GM12878 (cell line): ENCODE measurements at regions not wholly inside any gene's neighbourhood (a gene's known extent, or its start where the extent isn't known, plus 50 kb on each side); places are given as distances from the start of the nearest gene placed in this dataset.

Experiments used
- ATAC-seq: fragments of 200-7000 bp; cut with Tn5 transposase; 3 replicates; pipeline ENCODE4 v1.9.1; 2020; ENCODE audit warnings: mild to moderate bottlenecking, moderate library complexity
- BruUV-seq: library from RNA; stranded (reverse); fragments of 400-500 nt; replicated peaks from 2 replicates; lab custom pipeline; 2021; lab: Mats Ljungman, UMichigan
- CTCF ChIA-PET: fragments of 300-600 bp; sonication (Branson Sonifier 250); formaldehyde crosslinking; extraction: SDS; loops from one replicate; lab custom pipeline; 2021; ENCODE audit warnings: inconsistent platforms; lab: Yijun Ruan, JAX
- POLR2A ChIA-PET: fragments of 350-600 bp; formaldehyde crosslinking; extraction: SDS; loops from one replicate; lab custom pipeline; 2021; ENCODE audit warnings: inconsistent platforms; lab: Charles Lee
- RAD21 ChIA-PET: fragments of 300-600 bp; sonication (Branson Sonifier 250); formaldehyde crosslinking; loops from one replicate; lab custom pipeline; 2023; ENCODE audit warnings: antibody characterized with exemption; ENCODE audit not compliant: unreplicated experiment; lab: Charles Lee
- SMC1A ChIA-PET: fragments of 300-600 bp; sonication (Branson Sonifier 250); formaldehyde crosslinking; loops from one replicate; lab custom pipeline; 2023; ENCODE audit not compliant: unreplicated experiment, uncharacterized antibody; lab: Charles Lee
- DNase-seq: peaks from one replicate; pipeline ENCODE4 v3.0.0-alpha.2; 2011; ENCODE audit warnings: low read depth, low spot score
- FAIRE-seq: peaks from 3 replicates; lab custom pipeline; 2011; peaks lifted over from hg19 to GRCh38; lab: Jason Lieb, UNC
- H2AFZ ChIP-seq: 2 replicates; pipeline ENCODE4 v1.6.0; 2011; ENCODE audit warnings: low read depth, low read length, control low read depth; ENCODE audit not compliant: control insufficient read depth
- H3K27ac ChIP-seq: 2 replicates; pipeline ENCODE4 v1.5.1; 2011; ENCODE audit warnings: control low read depth; ENCODE audit not compliant: control insufficient read depth, insufficient read depth
- H3K27me3 ChIP-seq, 2 experiments: replicated peaks in 1 of 2; 2 replicates each; pipeline versions ENCODE4 v1.6.0 to v1.6.1; 2011; ENCODE audit warnings: low read length in 1 of 2; ENCODE audit not compliant: control insufficient read depth in 2 of 2, insufficient read depth in 2 of 2
- H3K36me3 ChIP-seq, 2 experiments: 2 replicates each; pipeline ENCODE4 v1.5.1; 2011; ENCODE audit warnings: low read length in 1 of 2; ENCODE audit not compliant: control insufficient read depth in 2 of 2, insufficient read depth in 2 of 2
- H3K4me1 ChIP-seq: 2 replicates; pipeline ENCODE4 v1.6.1; 2011; ENCODE audit warnings: mild to moderate bottlenecking, low read length, moderate library complexity, mixed read lengths; ENCODE audit not compliant: control insufficient read depth, insufficient read depth
- H3K4me2 ChIP-seq: 2 replicates; pipeline ENCODE4 v1.6.0; 2011; ENCODE audit warnings: control low read depth; ENCODE audit not compliant: control insufficient read depth, insufficient read depth
- H3K4me3 ChIP-seq: fragments of 200-600 bp; sonication (generic); 2 replicates; pipeline ENCODE4 v1.5.1; 2016
- H3K79me2 ChIP-seq: 2 replicates; pipeline ENCODE4 v1.6.0; 2011; ENCODE audit warnings: low read length; ENCODE audit not compliant: control insufficient read depth, insufficient read depth
- H3K9ac ChIP-seq: 2 replicates; pipeline ENCODE4 v1.8.0; 2011; ENCODE audit warnings: low read length, control low read depth, mixed read lengths; ENCODE audit not compliant: control insufficient read depth, insufficient read depth
- H3K9me3 ChIP-seq: replicated peaks from 3 replicates; pipeline ENCODE4 v1.5.1; 2011; ENCODE audit warnings: mild to moderate bottlenecking, low read length; ENCODE audit not compliant: control insufficient read depth, insufficient read depth
- H4K20me1 ChIP-seq: 2 replicates; pipeline ENCODE4 v1.6.0; 2011; ENCODE audit not compliant: control insufficient read depth, insufficient read depth
- BHLHE40 ChIP-seq, 2 experiments: fragments of 450-650 bp in 1 of 2; IDR thresholded peaks; 2 replicates each; pipeline ENCODE4 v1.6.1; 2011 to 2017; ENCODE audit warnings: low read depth in 2 of 2, borderline replicate concordance in 1 of 2, improper control_type of control experiment in 1 of 2, low read length in 1 of 2, mild to moderate bottlenecking in 1 of 2
- CTCF ChIP-seq, 3 experiments: IDR thresholded peaks in 2 of 3; conservative IDR thresholded peaks in 1 of 3; 2 replicates each; pipeline ENCODE4 v1.5.1; 2011; ENCODE audit warnings: low read depth in 3 of 3, low read length in 3 of 3, mild to moderate bottlenecking in 3 of 3, control low read depth in 2 of 3, moderate library complexity in 2 of 3, inconsistent platforms in 1 of 3, mixed read lengths in 1 of 3; ENCODE audit not compliant: control insufficient read depth in 2 of 3, insufficient read depth in 1 of 3; ENCODE audit errors: extremely low read depth in 1 of 3
- ELK1 ChIP-seq: IDR thresholded peaks from 2 replicates; pipeline ENCODE4 v1.6.1; 2012; ENCODE audit warnings: low read depth, low read length, improper control_type of control experiment
- HDGF ChIP-seq: fragments of 450-650 bp; IDR thresholded peaks from 2 replicates; pipeline ENCODE4 v1.6.1; 2016; ENCODE audit warnings: antibody characterized with exemption
- IKZF1 ChIP-seq: fragments of 450-650 bp; conservative IDR thresholded peaks from 2 replicates; pipeline ENCODE4 v1.6.1; 2017; ENCODE audit warnings: antibody characterized with exemption, mild to moderate bottlenecking
- KLF5 ChIP-seq: fragments of 450-650 bp; IDR thresholded peaks from 2 replicates; pipeline ENCODE4 v1.6.1; 2014; ENCODE audit warnings: mild to moderate bottlenecking; ENCODE audit not compliant: partially characterized antibody
- POLR2AphosphoS2 ChIP-seq: IDR thresholded peaks from 2 replicates; pipeline ENCODE4 v1.6.1; 2011; ENCODE audit warnings: low read depth, mild to moderate bottlenecking, low read length, improper control_type of control experiment, moderate library complexity
- RB1 ChIP-seq: fragments of 450-650 bp; formaldehyde crosslinking; IDR thresholded peaks from 2 replicates; pipeline ENCODE4 v1.6.1; 2017; ENCODE audit warnings: mild to moderate bottlenecking, borderline replicate concordance
- SRF ChIP-seq, 2 experiments: IDR thresholded peaks; 2 replicates each; pipeline ENCODE4 v1.6.1; 2011; ENCODE audit warnings: low read depth in 2 of 2, low read length in 2 of 2, mild to moderate bottlenecking in 1 of 2, moderate library complexity in 1 of 2
- YBX1 ChIP-seq: fragments of 450-650 bp; IDR thresholded peaks from 2 replicates; pipeline ENCODE4 v1.6.1; 2016; ENCODE audit warnings: antibody characterized with exemption
- ZNF24 ChIP-seq: fragments of 450-650 bp; IDR thresholded peaks from 2 replicates; pipeline ENCODE4 v1.6.1; 2017; ENCODE audit warnings: antibody characterized with exemption, mild to moderate bottlenecking
- in situ Hi-C: fragments of 300-500 bp; cut with MboI; formaldehyde crosslinking; loops from 9 replicates; pipeline ENCODE4 v1.14.3; 2018; ENCODE audit warnings: mixed read lengths
- intact Hi-C: fragments of 100-400 bp; cut with micrococcal nuclease; formaldehyde crosslinking; loops from one replicate; pipeline ENCODE4 v1.14.2; 2022; ENCODE audit not compliant: unreplicated experiment

GRCh38 chr18:65409261-65409660, 341.6 kb upstream of the CDH7 start (continued):
- TF ChIP-seq IKZF1 (no peak), ELK1 (no peak), POLR2AphosphoS2 (no peak)
- TF ChIP-seq, all 136 proteins: peak for 0

- H3K27ac ChIP-seq: no peak overlapping the region
- POLR2A ChIA-PET: no interaction called here
- intact Hi-C loops (no loop called here), in situ Hi-C loops (no loop called here)
- no peaks in the 10 kb centered on the region for H3K27me3 ChIP-seq
- RAD21 ChIA-PET: no interaction called here
- no peak overlapping the region for H3K9ac ChIP-seq
- H3K36me3 ChIP-seq: no peaks in the 10 kb centered on the region
- BruUV-seq: no TSS peak
- H4K20me1 ChIP-seq: no peaks in the 10 kb centered on the region
- H3K4me2 ChIP-seq: no peak overlapping the region
- CTCF ChIA-PET: interaction anchor here (0.6 kb wide), 1 partner anchor 80 kb away, joined by 3 read pairs; no protein-coding TSS in a partner anchor
- DNase-seq (no peak), FAIRE-seq (no peak), ATAC-seq (no peak)
- no peak overlapping the region for H3K4me3 ChIP-seq
- H3K4me1 ChIP-seq: no peaks in the 10 kb centered on the region
- H3K9me3 ChIP-seq: no peaks in the 10 kb centered on the region
- H2AFZ ChIP-seq: no peak overlapping the region
- no peak for TF ChIP-seq BHLHE40 (IDR thresholded peaks at IDR 0.05; ENCODE audit: borderline replicate concordance in 1 of 2, low read depth in 2 of 2, low read length in 1 of 2)
- TF ChIP-seq KLF5: no peak
- TF ChIP-seq SRF (IDR thresholded peaks at IDR 0.05; ENCODE audit: low read depth in 2 of 2, low read length in 2 of 2): no peak
- TF ChIP-seq RB1: no peak
- no peak for TF ChIP-seq ZNF24
- no peak for TF ChIP-seq HDGF
- no peak for TF ChIP-seq CTCF (IDR thresholded peaks at IDR 0.05 in 2 of 3, conservative IDR thresholded peaks at IDR 0.05 in 1 of 3; ENCODE audit: control insufficient read depth in 2 of 3, extremely low read depth in 1 of 3, insufficient read depth in 1 of 3, low read depth in 3 of 3, low read length in 3 of 3)
- TF ChIP-seq YBX1: no peak
- no peaks in the 10 kb centered on the region for H3K79me2 ChIP-seq
- SMC1A ChIA-PET: no interaction called here
Measured at GRCh38 chr18:65403534-65403933, 347.3 kb upstream of the CDH7 start.
